KMS-11 (cell line): ENCODE measurements at regions not wholly inside any gene's neighbourhood (a gene's known extent, or its start where the extent isn't known, plus 50 kb on each side); places are given as distances from the start of the nearest gene placed in this dataset.

Experiments used
- H2AFZ ChIP-seq: fragments of 200-600 bp; sonication (generic); 2 replicates; pipeline ENCODE4 v1.6.1; 2016; ENCODE audit warnings: antibody characterized with exemption, mixed run types, low read depth
- H3K27ac ChIP-seq: fragments of 200-600 bp; sonication (generic); 2 replicates; pipeline ENCODE4 v1.6.1; 2016; ENCODE audit warnings: mild to moderate bottlenecking, mixed run types
- H3K27me3 ChIP-seq: fragments of 200-600 bp; sonication (generic); 2 replicates; pipeline ENCODE4 v1.6.1; 2017; ENCODE audit warnings: mild to moderate bottlenecking, low read depth, mixed run types, moderate library complexity; ENCODE audit not compliant: insufficient read depth
- H3K36me3 ChIP-seq: fragments of 200-600 bp; sonication (generic); 2 replicates; pipeline ENCODE4 v1.6.1; 2017; ENCODE audit warnings: mild to moderate bottlenecking, mixed run types; ENCODE audit not compliant: insufficient read depth
- H3K4me1 ChIP-seq: fragments of 200-600 bp; sonication (generic); 2 replicates; pipeline ENCODE4 v1.6.1; 2016; ENCODE audit warnings: mild to moderate bottlenecking, low read depth, mixed run types; ENCODE audit not compliant: poor library complexity, severe bottlenecking
- H3K4me2 ChIP-seq: fragments of 200-600 bp; sonication (generic); 2 replicates; pipeline ENCODE4 v1.7.0; 2016; ENCODE audit warnings: mild to moderate bottlenecking, mixed run types
- H3K4me3 ChIP-seq: fragments of 200-600 bp; sonication (generic); IDR thresholded peaks from 2 replicates; pipeline ENCODE4 v1.6.1; 2017; ENCODE audit warnings: low read depth, low read length, mixed read lengths; ENCODE audit not compliant: insufficient read depth
- H3K79me2 ChIP-seq: fragments of 200-600 bp; sonication (generic); 2 replicates; pipeline ENCODE4 v1.6.1; 2016; ENCODE audit warnings: low read depth, mixed run types; ENCODE audit not compliant: insufficient read depth
- H3K9ac ChIP-seq: fragments of 200-600 bp; sonication (generic); 2 replicates; pipeline ENCODE4 v1.6.1; 2016; ENCODE audit warnings: mild to moderate bottlenecking, mixed run types
- H4K20me1 ChIP-seq: fragments of 200-600 bp; sonication (generic); 2 replicates; pipeline ENCODE4 v1.6.1; 2016; ENCODE audit warnings: mild to moderate bottlenecking, mixed run types; ENCODE audit not compliant: insufficient read depth
- TF ChIP-seq, protein P1 (sequence below): fragments of 200-600 bp; sonication (generic); conservative IDR thresholded peaks from 2 replicates; pipeline ENCODE4 v1.6.1; 2017; ENCODE audit warnings: low read depth, mild to moderate bottlenecking, antibody characterized with exemption, low read length, moderate library complexity, mixed read lengths

DNA sequence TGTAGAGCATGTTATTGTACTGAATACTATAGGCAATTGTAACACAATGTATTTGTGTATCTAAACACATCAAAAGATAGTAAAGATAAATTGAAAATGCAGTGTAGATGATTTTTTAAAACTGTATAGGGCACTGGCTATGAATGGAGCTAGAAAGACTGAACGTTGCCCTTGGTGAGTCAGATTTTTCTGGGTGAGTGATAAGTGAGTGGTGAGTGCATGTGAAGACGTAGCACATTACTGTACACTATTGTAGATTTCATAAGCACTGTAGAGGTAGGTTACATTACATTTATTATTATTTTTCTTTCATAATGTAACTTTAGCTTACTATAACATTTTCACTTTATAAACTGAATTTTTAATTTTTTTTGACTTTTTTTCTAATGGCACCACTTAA is 1491.6 kb downstream of the TECRL start:
- H3K9ac ChIP-seq = no peak overlapping the region
- H3K4me3 ChIP-seq = no peak overlapping the region
- H3K27me3 ChIP-seq = no peaks in the 10 kb centered on the region
- no peak overlapping the region for H3K27ac ChIP-seq
- TF ChIP-seq, protein P1, sequence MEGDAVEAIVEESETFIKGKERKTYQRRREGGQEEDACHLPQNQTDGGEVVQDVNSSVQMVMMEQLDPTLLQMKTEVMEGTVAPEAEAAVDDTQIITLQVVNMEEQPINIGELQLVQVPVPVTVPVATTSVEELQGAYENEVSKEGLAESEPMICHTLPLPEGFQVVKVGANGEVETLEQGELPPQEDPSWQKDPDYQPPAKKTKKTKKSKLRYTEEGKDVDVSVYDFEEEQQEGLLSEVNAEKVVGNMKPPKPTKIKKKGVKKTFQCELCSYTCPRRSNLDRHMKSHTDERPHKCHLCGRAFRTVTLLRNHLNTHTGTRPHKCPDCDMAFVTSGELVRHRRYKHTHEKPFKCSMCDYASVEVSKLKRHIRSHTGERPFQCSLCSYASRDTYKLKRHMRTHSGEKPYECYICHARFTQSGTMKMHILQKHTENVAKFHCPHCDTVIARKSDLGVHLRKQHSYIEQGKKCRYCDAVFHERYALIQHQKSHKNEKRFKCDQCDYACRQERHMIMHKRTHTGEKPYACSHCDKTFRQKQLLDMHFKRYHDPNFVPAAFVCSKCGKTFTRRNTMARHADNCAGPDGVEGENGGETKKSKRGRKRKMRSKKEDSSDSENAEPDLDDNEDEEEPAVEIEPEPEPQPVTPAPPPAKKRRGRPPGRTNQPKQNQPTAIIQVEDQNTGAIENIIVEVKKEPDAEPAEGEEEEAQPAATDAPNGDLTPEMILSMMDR = no peak
- no peaks in the 10 kb centered on the region for H4K20me1 ChIP-seq
- H3K36me3 ChIP-seq = no peaks in the 10 kb centered on the region
- no peaks in the 10 kb centered on the region for H3K4me1 ChIP-seq
- no peaks in the 10 kb centered on the region for H3K79me2 ChIP-seq
- no peak overlapping the region for H3K4me2 ChIP-seq
- H2AFZ ChIP-seq = no peak overlapping the region

DNA sequence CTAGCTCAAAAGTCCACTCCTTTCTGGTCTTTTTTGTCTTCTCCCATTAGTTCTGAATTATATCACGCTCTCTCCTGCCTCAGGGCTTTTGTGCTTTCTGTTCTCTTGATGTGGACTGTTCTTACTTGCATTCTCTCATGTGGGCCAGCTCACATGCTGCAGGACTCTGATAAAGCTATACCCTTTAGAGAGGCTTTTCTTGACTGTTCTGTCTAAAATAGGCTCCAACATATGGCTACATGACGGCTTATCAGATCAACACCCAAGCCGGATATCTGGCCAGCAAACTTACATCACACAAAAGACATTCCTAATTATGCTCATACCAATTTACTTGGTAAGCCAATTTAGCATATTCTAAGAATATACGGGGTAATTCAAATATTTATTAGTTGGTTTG is 1494.5 kb downstream of the TECRL start:
- Histone ChIP-seq H3K4me3 (no peak overlapping the region), H3K36me3 (no peaks in the 10 kb centered on the region), H3K27ac (no peak overlapping the region), H3K4me1 (no peaks in the 10 kb centered on the region), H3K27me3 (no peaks in the 10 kb centered on the region), H3K9ac (no peak overlapping the region), H3K79me2 (no peaks in the 10 kb centered on the region), H3K4me2 (no peak overlapping the region), H2AFZ (no peak overlapping the region), H4K20me1 (no peaks in the 10 kb centered on the region)
- TF ChIP-seq, protein P1 = no peak

DNA sequence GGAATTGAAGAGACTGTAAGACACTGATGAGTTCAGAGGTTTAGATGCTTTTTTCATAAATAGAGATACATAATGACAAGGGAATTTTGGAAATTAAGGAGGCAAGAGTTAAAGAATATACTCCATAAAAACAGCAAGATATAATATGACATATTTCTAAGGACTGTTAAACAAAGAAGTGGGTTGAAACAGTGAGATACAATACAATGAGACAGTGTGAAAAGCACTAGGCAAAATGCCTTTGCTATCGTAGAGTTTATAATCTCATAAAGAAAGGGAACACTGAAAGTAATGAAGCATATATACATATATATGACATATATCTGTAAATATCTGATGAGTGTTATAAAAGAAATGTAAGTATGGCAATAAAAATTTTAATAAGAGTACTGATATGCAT is 1496.2 kb downstream of the TECRL start:
- no peak overlapping the region for H3K4me3 ChIP-seq
- no peaks in the 10 kb centered on the region for H3K4me1 ChIP-seq
- H3K4me2 ChIP-seq = no peak overlapping the region
- H3K36me3 ChIP-seq = no peaks in the 10 kb centered on the region
- no peak overlapping the region for H3K27ac ChIP-seq
- no peaks in the 10 kb centered on the region for H3K79me2 ChIP-seq
- no peaks in the 10 kb centered on the region for H3K27me3 ChIP-seq
- H4K20me1 ChIP-seq = no peaks in the 10 kb centered on the region
- TF ChIP-seq, protein P1 = no peak
- H3K9ac ChIP-seq = no peak overlapping the region
- H2AFZ ChIP-seq = no peak overlapping the region

DNA sequence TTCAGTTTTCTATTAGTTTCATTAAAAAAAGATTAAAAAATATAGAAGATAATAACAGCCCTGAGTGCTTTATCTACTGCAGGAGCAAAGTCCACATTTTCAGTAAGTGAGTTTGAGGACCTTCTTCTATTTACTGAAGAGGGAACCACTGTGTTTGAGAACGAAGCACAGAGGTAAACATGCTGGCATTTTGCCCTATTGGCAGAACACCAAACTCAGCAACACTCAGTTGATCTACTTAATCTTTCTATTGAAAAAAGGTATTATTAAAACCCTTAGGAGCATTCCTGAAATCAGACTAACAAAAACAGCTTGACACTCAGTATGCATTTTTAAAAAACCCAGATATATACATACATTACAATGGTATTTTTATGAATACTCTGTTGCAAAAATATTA is 1496.7 kb downstream of the TECRL start:
- no peaks in the 10 kb centered on the region for H3K4me1 ChIP-seq
- no peak overlapping the region for H3K9ac ChIP-seq
- H4K20me1 ChIP-seq = no peaks in the 10 kb centered on the region
- no peaks in the 10 kb centered on the region for H3K36me3 ChIP-seq
- no peak overlapping the region for H3K4me3 ChIP-seq
- no peak overlapping the region for H3K4me2 ChIP-seq
- TF ChIP-seq, protein P1 = no peak
- H2AFZ ChIP-seq = no peak overlapping the region
- no peaks in the 10 kb centered on the region for H3K79me2 ChIP-seq
- no peak overlapping the region for H3K27ac ChIP-seq
- H3K27me3 ChIP-seq = no peaks in the 10 kb centered on the region

DNA sequence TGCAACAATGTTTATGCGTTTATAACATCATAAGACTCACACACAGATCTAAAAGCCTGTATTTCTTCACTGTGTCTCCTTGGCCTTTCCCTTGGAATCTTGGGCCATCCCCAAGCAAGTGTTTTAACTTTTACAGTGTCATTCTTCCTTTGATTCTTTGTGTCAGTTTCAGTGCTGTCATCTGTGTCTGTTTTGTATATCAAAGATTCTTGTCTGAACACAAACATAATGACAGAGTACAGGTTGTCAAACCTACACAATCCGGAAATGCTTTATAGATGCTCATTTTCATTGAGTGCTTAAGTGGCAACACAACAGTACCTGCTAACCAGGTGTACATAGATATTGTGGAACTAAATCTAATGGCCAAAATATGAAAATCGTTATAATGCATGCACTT is 1500.0 kb downstream of the TECRL start:
- no peak overlapping the region for H3K4me3 ChIP-seq
- no peaks in the 10 kb centered on the region for H3K36me3 ChIP-seq
- TF ChIP-seq, protein P1 = no peak
- no peak overlapping the region for H2AFZ ChIP-seq
- H3K9ac ChIP-seq = no peak overlapping the region
- H4K20me1 ChIP-seq = no peaks in the 10 kb centered on the region
- no peaks in the 10 kb centered on the region for H3K27me3 ChIP-seq
- no peaks in the 10 kb centered on the region for H3K4me1 ChIP-seq
- H3K27ac ChIP-seq = no peak overlapping the region
- H3K79me2 ChIP-seq = no peaks in the 10 kb centered on the region
- H3K4me2 ChIP-seq = no peak overlapping the region
